Stimulated activated CD4-positive, alpha-beta T cell treated with anti-CD3 and anti-CD28 coated beads, Interleukin-15, amount 100 ng/mL, for 1 hour (primary cell): ENCODE measurements at regions not wholly inside any gene's neighbourhood (a gene's known extent, or its start where the extent isn't known, plus 50 kb on each side); places are given as distances from the start of the nearest gene placed in this dataset.

Experiments used
- DNase-seq, 2 donors: peaks; one replicate each; pipeline ENCODE4 v3.0.0-alpha.2; 2020; ENCODE audit warnings: low read depth in 1 of 2, low spot score in 1 of 2

GRCh38 chr6:6886171-6886885 is 221.4 kb upstream of the RREB1 start:
- no peak for DNase-seq

GRCh38 chr6:6886886-6887285 is 220.9 kb upstream of the RREB1 start:
- no peak for DNase-seq

- DNase-seq = no peak
Measured at GRCh38 chr6:6889601-6890000, 218.2 kb upstream of the RREB1 start.

- DNase-seq = no peak
Measured at GRCh38 chr6:6890400-6890858, 217.3 kb upstream of the RREB1 start.

GRCh38 chr6:6891125-6891721 is 216.5 kb upstream of the RREB1 start:
- DNase-seq = no peak

- no peak for DNase-seq
Measured at GRCh38 chr6:6891949-6892461, 215.8 kb upstream of the RREB1 start.

- no peak for DNase-seq
Measured at GRCh38 chr6:6892744-6893583, 214.8 kb upstream of the RREB1 start.

- no peak for DNase-seq
Measured at GRCh38 chr6:6893701-6894100, 214.1 kb upstream of the RREB1 start.

- no peak for DNase-seq
Measured at GRCh38 chr6:6895929-6896328, 211.8 kb upstream of the RREB1 start.

GRCh38 chr6:6897140-6897539 is 210.6 kb upstream of the RREB1 start:
- DNase-seq = no peak

GRCh38 chr6:6900569-6901204 is 207.1 kb upstream of the RREB1 start:
- DNase-seq = no peak

GRCh38 chr6:6901205-6901719 is 206.5 kb upstream of the RREB1 start:
- no peak for DNase-seq

GRCh38 chr6:6901945-6902344 is 205.8 kb upstream of the RREB1 start:
- DNase-seq = no peak

- no peak for DNase-seq
Measured at GRCh38 chr6:6905961-6906518, 201.7 kb upstream of the RREB1 start.

GRCh38 chr6:6906570-6907213 is 201.1 kb upstream of the RREB1 start:
- no peak for DNase-seq

- no peak for DNase-seq
Measured at GRCh38 chr6:6907286-6907685, 200.5 kb upstream of the RREB1 start.

GRCh38 chr6:6908121-6908520 is 199.6 kb upstream of the RREB1 start:
- no peak for DNase-seq

- no peak for DNase-seq
Measured at GRCh38 chr6:6909111-6909510, 198.7 kb upstream of the RREB1 start.

- DNase-seq = no peak
Measured at GRCh38 chr6:6910734-6911295, 196.9 kb upstream of the RREB1 start.

GRCh38 chr6:6911391-6911790 is 196.4 kb upstream of the RREB1 start:
- DNase-seq = no peak
